ENCODE measurements at regions not wholly inside any gene's neighbourhood (a gene's known extent, or its start where the extent isn't known, plus 50 kb on each side); places are given as distances from the start of the nearest gene placed in this dataset.
"Not testable (repeated sequence)": the region's sequence is repeated elsewhere in the genome, so short reads cannot be mapped to it uniquely, and the experiment has no call there.

DNA sequence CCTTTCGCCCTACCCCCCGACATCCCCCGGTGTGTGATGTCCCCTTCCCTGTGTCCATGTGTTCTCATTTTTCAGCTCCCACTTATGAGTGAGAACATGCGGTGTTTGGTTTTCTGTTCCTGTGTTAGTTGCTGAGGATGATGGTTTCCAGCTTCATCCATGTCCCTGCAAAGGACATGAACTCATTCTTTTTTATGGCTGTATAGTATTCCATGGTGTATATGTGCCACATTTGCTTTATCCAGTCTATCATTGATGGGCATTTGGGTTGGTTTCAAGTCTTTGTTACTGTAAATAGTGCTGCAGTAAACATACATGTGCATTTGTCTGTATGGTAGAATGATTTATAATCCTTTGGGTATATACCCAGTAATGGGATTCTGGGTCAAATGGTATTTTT is 392.1 kb downstream of the UTRN start:
- TF ChIP-seq, protein P1, sequence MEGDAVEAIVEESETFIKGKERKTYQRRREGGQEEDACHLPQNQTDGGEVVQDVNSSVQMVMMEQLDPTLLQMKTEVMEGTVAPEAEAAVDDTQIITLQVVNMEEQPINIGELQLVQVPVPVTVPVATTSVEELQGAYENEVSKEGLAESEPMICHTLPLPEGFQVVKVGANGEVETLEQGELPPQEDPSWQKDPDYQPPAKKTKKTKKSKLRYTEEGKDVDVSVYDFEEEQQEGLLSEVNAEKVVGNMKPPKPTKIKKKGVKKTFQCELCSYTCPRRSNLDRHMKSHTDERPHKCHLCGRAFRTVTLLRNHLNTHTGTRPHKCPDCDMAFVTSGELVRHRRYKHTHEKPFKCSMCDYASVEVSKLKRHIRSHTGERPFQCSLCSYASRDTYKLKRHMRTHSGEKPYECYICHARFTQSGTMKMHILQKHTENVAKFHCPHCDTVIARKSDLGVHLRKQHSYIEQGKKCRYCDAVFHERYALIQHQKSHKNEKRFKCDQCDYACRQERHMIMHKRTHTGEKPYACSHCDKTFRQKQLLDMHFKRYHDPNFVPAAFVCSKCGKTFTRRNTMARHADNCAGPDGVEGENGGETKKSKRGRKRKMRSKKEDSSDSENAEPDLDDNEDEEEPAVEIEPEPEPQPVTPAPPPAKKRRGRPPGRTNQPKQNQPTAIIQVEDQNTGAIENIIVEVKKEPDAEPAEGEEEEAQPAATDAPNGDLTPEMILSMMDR (IDR thresholded peaks at IDR 0.05), result not testable (repeated sequence)
- not testable (repeated sequence) for TF ChIP-seq POLR2A (IDR thresholded peaks at IDR 0.05)

Data from vagina (tissue), 2 donors.